DND-41 (cell line): ENCODE measurements at regions not wholly inside any gene's neighbourhood (a gene's known extent, or its start where the extent isn't known, plus 50 kb on each side); places are given as distances from the start of the nearest gene placed in this dataset.

ENCODE experiments used
- ATAC-seq: fragments of 200-7000 bp; cut with Tn5 transposase; 3 replicates; pipeline ENCODE4 v1.9.1; 2021; ENCODE audit warnings: low read depth; ENCODE audit not compliant: insufficient read depth
- DNase-seq: peaks from one replicate; pipeline ENCODE4 v3.0.0-alpha.2; 2020
- H2AFZ ChIP-seq: 2 replicates; pipeline ENCODE4 v1.6.0; 2012; ENCODE audit warnings: low read depth, low read length
- H3K27ac ChIP-seq: 2 replicates; pipeline ENCODE4 v1.5.1; 2012; ENCODE audit warnings: low read length, inconsistent platforms
- H3K27me3 ChIP-seq: fragments of 200-600 bp; sonication (generic); 2 replicates; pipeline ENCODE4 v1.6.0; 2012; ENCODE audit warnings: low read length, mild to moderate bottlenecking, inconsistent platforms; ENCODE audit not compliant: insufficient read depth, poor library complexity
- H3K36me3 ChIP-seq: 2 replicates; pipeline ENCODE4 v1.5.1; 2012; ENCODE audit warnings: low read length, inconsistent platforms; ENCODE audit not compliant: insufficient read depth
- H3K4me1 ChIP-seq: 2 replicates; pipeline ENCODE4 v1.5.1; 2012; ENCODE audit warnings: mild to moderate bottlenecking, low read length; ENCODE audit not compliant: insufficient read depth
- H3K4me2 ChIP-seq: 2 replicates; pipeline ENCODE4 v1.6.0; 2012; ENCODE audit warnings: mild to moderate bottlenecking, moderate library complexity, low read length, inconsistent platforms; ENCODE audit not compliant: insufficient read depth
- H3K4me3 ChIP-seq, 2 experiments: fragments of 200-600 bp in 1 of 2; shearing (Covaris generic) in 1 of 2; 2 replicates each; pipeline ENCODE4 v1.5.1; 2012 to 2016; ENCODE audit warnings: inconsistent platforms in 2 of 2, low read length in 2 of 2, mild to moderate bottlenecking in 2 of 2, low read depth in 1 of 2, moderate library complexity in 1 of 2
- H3K79me2 ChIP-seq: 2 replicates; pipeline ENCODE4 v1.6.0; 2012; ENCODE audit warnings: low read length, inconsistent platforms; ENCODE audit not compliant: insufficient read depth
- H3K9ac ChIP-seq: 2 replicates; pipeline ENCODE4 v1.6.0; 2012; ENCODE audit warnings: low read depth, mild to moderate bottlenecking, inconsistent platforms, low read length, moderate library complexity
- H3K9me3 ChIP-seq: 2 replicates; pipeline ENCODE4 v1.5.1; 2012; ENCODE audit warnings: low read length, moderate library complexity, mild to moderate bottlenecking, inconsistent platforms; ENCODE audit not compliant: insufficient read depth, severe bottlenecking
- H4K20me1 ChIP-seq: 2 replicates; pipeline ENCODE4 v1.6.0; 2012; ENCODE audit warnings: low read length; ENCODE audit not compliant: insufficient read depth
- EZH2 ChIP-seq: IDR thresholded peaks from 3 replicates; pipeline ENCODE4 v1.6.1; 2012; ENCODE audit warnings: borderline replicate concordance, low read depth, mild to moderate bottlenecking, moderate library complexity, low read length, inconsistent platforms; ENCODE audit not compliant: severe bottlenecking
- TF ChIP-seq, protein P1 (sequence below): IDR thresholded peaks from 2 replicates; pipeline ENCODE4 v1.5.1; 2012; ENCODE audit warnings: borderline replicate concordance, low read length, moderate library complexity, mild to moderate bottlenecking; ENCODE audit not compliant: poor library complexity, severe bottlenecking; ENCODE audit errors: extremely low read depth

DNA sequence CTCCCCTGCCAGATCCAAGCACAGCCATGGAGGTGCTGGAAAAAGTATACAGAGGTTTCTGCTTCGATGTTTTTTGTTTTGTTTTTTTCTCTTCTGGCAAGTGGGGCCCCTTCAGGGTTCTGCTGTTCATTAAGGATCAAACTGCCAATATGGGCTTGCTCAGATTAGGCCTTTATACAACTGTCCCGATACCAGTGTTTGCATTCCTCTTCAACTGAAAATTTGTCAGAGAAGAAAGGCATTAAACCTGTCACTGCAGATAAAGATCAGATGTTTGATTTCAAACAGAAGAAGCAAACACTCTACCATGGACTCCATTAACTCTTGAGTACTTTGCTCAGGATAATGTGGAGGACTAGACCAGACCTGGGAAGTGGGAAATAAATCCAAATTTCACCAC, 396.0 kb upstream of the SMIM21 start:
- Histone ChIP-seq H3K79me2 (no peaks in the 10 kb centered on the region), H3K36me3 (no peaks in the 10 kb centered on the region), H3K4me3 (no peak overlapping the region), H3K4me1 (no peaks in the 10 kb centered on the region), H3K27me3 (no peaks in the 10 kb centered on the region), H4K20me1 (no peaks in the 10 kb centered on the region), H2AFZ (no peak overlapping the region), H3K27ac (no peak overlapping the region), H3K9ac (no peak overlapping the region), H3K9me3 (no peaks in the 10 kb centered on the region), H3K4me2 (no peak overlapping the region)
- TF ChIP-seq, protein P1, sequence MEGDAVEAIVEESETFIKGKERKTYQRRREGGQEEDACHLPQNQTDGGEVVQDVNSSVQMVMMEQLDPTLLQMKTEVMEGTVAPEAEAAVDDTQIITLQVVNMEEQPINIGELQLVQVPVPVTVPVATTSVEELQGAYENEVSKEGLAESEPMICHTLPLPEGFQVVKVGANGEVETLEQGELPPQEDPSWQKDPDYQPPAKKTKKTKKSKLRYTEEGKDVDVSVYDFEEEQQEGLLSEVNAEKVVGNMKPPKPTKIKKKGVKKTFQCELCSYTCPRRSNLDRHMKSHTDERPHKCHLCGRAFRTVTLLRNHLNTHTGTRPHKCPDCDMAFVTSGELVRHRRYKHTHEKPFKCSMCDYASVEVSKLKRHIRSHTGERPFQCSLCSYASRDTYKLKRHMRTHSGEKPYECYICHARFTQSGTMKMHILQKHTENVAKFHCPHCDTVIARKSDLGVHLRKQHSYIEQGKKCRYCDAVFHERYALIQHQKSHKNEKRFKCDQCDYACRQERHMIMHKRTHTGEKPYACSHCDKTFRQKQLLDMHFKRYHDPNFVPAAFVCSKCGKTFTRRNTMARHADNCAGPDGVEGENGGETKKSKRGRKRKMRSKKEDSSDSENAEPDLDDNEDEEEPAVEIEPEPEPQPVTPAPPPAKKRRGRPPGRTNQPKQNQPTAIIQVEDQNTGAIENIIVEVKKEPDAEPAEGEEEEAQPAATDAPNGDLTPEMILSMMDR, result no peak
- ATAC-seq (no peak), DNase-seq (no peak)

DNA sequence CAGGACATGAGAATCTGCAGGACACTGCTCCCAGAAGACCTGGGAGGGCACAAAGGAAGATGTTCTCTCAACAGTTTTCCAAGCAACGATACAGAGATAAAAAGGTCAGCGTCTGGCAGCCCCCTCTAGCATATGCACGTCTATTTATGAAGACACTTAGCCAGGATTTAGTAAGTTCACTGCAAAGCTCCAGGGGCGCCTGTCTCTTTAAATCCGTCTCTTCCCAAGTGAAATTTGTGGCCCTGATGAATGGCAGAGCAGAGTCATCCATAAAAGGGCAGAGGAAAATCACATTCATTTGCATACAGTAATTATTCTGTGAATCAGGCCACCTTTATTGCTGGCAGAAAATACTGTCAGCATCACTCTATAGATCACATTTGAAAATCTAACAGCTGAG, 390.9 kb upstream of the SMIM21 start:
- no peaks in the 10 kb centered on the region for H3K4me1 ChIP-seq
- H3K27me3 ChIP-seq, result no peaks in the 10 kb centered on the region
- ATAC-seq (no peak), DNase-seq (no peak)
- H3K27ac ChIP-seq, result no peak overlapping the region
- no peak overlapping the region for H2AFZ ChIP-seq
- no peak overlapping the region for H3K4me3 ChIP-seq
- H3K79me2 ChIP-seq, result no peaks in the 10 kb centered on the region
- H4K20me1 ChIP-seq, result no peaks in the 10 kb centered on the region
- no peaks in the 10 kb centered on the region for H3K9me3 ChIP-seq
- TF ChIP-seq, protein P1, result no peak
- no peaks in the 10 kb centered on the region for H3K36me3 ChIP-seq
- H3K4me2 ChIP-seq, result no peak overlapping the region
- H3K9ac ChIP-seq, result no peak overlapping the region

DNA sequence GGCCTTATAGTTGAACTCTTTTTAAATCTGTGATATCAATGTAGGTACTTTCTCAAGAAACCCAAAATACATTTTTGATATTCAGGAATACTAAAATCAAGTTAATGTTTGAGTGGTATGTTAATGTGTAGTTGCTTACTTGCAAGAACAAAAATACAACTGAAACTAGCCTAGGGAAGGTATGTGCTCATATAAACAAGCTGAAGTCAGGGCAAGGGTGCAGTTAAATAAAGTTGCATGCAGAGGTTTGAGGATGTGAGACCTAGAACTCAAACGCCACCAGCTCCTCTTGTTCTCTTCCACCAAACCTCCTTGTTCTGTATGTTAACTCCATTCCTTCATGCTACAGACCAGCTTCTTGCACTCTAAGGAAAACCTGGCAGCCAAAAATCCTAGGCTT, 388.3 kb upstream of the SMIM21 start:
- H2AFZ ChIP-seq, result no peak overlapping the region

DNA sequence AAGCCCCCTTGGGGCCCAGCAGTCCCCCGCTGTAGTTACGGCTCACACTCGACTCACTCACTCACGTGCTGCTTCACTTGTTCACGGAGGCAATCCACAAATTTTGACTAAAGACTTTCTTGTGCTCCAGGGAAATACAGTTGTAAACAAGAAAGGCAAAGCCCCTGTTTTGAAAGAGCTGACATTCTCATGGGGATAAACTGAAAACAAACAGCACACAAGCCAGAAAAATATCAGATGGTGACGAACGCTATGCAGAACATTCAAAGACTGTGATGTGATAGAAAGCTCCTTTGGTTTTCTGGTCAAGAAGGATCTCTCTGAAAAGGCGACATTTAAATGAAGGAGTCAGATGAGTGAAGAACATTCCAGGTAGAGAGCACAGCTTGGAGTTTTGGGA, 385.3 kb upstream of the SMIM21 start:
- DNase-seq, result no peak
- Histone ChIP-seq H2AFZ (no peak overlapping the region), H3K4me3 (no peak overlapping the region), H3K9me3 (no peaks in the 10 kb centered on the region), H3K79me2 (no peaks in the 10 kb centered on the region), H3K27me3 (no peaks in the 10 kb centered on the region), H3K4me1 (no peaks in the 10 kb centered on the region), H3K36me3 (no peaks in the 10 kb centered on the region), H4K20me1 (no peaks in the 10 kb centered on the region), H3K4me2 (no peak overlapping the region), H3K9ac (no peak overlapping the region), H3K27ac (no peak overlapping the region)
- no peak for ATAC-seq
- TF ChIP-seq EZH2, result no peak
- TF ChIP-seq, protein P1, result no peak

More for the DNA sequence above, 388.3 kb upstream of the SMIM21 start:
- H4K20me1 ChIP-seq, result no peaks in the 10 kb centered on the region
- no peaks in the 10 kb centered on the region for H3K36me3 ChIP-seq
- no peak for ATAC-seq
- H3K4me1 ChIP-seq, result no peaks in the 10 kb centered on the region
- DNase-seq, result no peak
- H3K79me2 ChIP-seq, result no peaks in the 10 kb centered on the region
- TF ChIP-seq, protein P1, result no peak
- TF ChIP-seq EZH2, result no peak
- no peak overlapping the region for H3K27ac ChIP-seq
- H3K9me3 ChIP-seq, result no peaks in the 10 kb centered on the region
- no peaks in the 10 kb centered on the region for H3K27me3 ChIP-seq
- no peak overlapping the region for H3K4me3 ChIP-seq
- no peak overlapping the region for H3K9ac ChIP-seq
- no peak overlapping the region for H3K4me2 ChIP-seq
